Suprapubic skin (tissue), 3 donors: ENCODE measurements at regions not wholly inside any gene's neighbourhood (a gene's known extent, or its start where the extent isn't known, plus 50 kb on each side); places are given as distances from the start of the nearest gene placed in this dataset.

Experiments used
- EP300 ChIP-seq: sonication (generic); formaldehyde crosslinking; IDR thresholded peaks from one replicate; pipeline ENCODE4 v1.6.1; 2017; ENCODE audit warnings: antibody characterized with exemption
- TF ChIP-seq, protein P1 (sequence below), 2 donors: fragments of 200-600 bp in 1 of 2; fragments of 450-650 bp in 1 of 2; sonication (generic) in 1 of 2; IDR thresholded peaks; one replicate each; pipeline ENCODE4 v1.5.1; 2016 to 2019; ENCODE audit warnings: antibody characterized with exemption in 2 of 2, mild to moderate bottlenecking in 1 of 2, moderate library complexity in 1 of 2

DNA sequence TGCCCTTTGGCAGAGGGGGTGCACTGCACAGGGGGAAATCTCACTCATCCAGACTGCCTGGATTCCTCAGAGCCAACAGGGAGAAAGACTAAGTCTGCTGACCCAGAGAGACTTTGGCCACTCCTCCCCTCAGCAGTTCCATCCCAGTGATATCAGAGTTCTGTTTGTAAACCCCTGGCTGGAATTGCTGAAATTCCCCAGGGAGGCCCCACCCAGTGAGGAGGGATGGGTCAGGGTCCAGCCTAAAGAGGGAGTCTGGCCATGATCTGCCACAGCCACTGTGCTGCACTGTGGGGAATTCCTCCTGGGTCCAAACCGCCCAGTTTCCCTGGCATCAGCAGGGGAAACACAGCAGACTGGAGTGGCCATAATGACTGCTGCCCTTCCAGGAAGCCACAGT, 54.9 kb upstream of the USP15 start:
- TF ChIP-seq, protein P1, sequence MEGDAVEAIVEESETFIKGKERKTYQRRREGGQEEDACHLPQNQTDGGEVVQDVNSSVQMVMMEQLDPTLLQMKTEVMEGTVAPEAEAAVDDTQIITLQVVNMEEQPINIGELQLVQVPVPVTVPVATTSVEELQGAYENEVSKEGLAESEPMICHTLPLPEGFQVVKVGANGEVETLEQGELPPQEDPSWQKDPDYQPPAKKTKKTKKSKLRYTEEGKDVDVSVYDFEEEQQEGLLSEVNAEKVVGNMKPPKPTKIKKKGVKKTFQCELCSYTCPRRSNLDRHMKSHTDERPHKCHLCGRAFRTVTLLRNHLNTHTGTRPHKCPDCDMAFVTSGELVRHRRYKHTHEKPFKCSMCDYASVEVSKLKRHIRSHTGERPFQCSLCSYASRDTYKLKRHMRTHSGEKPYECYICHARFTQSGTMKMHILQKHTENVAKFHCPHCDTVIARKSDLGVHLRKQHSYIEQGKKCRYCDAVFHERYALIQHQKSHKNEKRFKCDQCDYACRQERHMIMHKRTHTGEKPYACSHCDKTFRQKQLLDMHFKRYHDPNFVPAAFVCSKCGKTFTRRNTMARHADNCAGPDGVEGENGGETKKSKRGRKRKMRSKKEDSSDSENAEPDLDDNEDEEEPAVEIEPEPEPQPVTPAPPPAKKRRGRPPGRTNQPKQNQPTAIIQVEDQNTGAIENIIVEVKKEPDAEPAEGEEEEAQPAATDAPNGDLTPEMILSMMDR (IDR thresholded peaks at IDR 0.05): no peak
- no peak for TF ChIP-seq EP300
